Activated CD8-positive, alpha-beta memory T cell treated with anti-CD3 and anti-CD28 coated beads for 1 hour (primary cell): ENCODE measurements at regions not wholly inside any gene's neighbourhood (a gene's known extent, or its start where the extent isn't known, plus 50 kb on each side); places are given as distances from the start of the nearest gene placed in this dataset.
"Not testable (repeated sequence)": the region's sequence is repeated elsewhere in the genome, so short reads cannot be mapped to it uniquely, and the experiment has no call there.

Experiments used
- DNase-seq, 2 donors: peaks; one replicate each; pipeline ENCODE4 v3.0.0-alpha.2; 2020; ENCODE audit warnings: low read depth in 1 of 2; ENCODE audit errors: extremely low read depth in 1 of 2

- no peak for DNase-seq
These were observed 87.0 kb upstream of the ZNF462 start for GRCh38 chr9:106775960-106776359.

GRCh38 chr9:106779796-106780195 is 83.2 kb upstream of the ZNF462 start:
- DNase-seq, result no peak

GRCh38 chr9:106783121-106783520 is 79.8 kb upstream of the ZNF462 start:
- DNase-seq, result no peak

GRCh38 chr9:106784076-106784475 is 78.9 kb upstream of the ZNF462 start:
- DNase-seq, result no peak

- DNase-seq, result no peak
These were observed 77.8 kb upstream of the ZNF462 start for GRCh38 chr9:106785200-106785599.

GRCh38 chr9:106788021-106788420 is 74.9 kb upstream of the ZNF462 start:
- not testable (repeated sequence) for DNase-seq

GRCh38 chr9:106795031-106795430 is 67.9 kb upstream of the ZNF462 start:
- DNase-seq, result no peak

GRCh38 chr9:106796771-106797170 is 66.2 kb upstream of the ZNF462 start:
- no peak for DNase-seq

GRCh38 chr9:106797299-106797698 is 65.7 kb upstream of the ZNF462 start:
- no peak for DNase-seq

GRCh38 chr9:106798016-106798799 is 64.8 kb upstream of the ZNF462 start:
- no peak for DNase-seq

GRCh38 chr9:106799152-106799551 is 63.8 kb upstream of the ZNF462 start:
- DNase-seq, result no peak

GRCh38 chr9:106800701-106801270 is 62.2 kb upstream of the ZNF462 start:
- no peak for DNase-seq

GRCh38 chr9:106801816-106802215 is 61.1 kb upstream of the ZNF462 start:
- DNase-seq, result no peak
